Large intestine (tissue), 3 donors: ENCODE measurements at regions not wholly inside any gene's neighbourhood (a gene's known extent, or its start where the extent isn't known, plus 50 kb on each side); places are given as distances from the start of the nearest gene placed in this dataset.

Source experiments
- DNase-seq, 2 donors: peaks; one replicate each; pipeline versions ENCODE4 v3.0.0 to v3.0.0-alpha.2; 2013
- H3K27ac ChIP-seq: one replicate; pipeline ENCODE4 v1.5.1; 2013; ENCODE audit warnings: low read length
- H3K27me3 ChIP-seq: 2 replicates; pipeline ENCODE4 v1.6.1; 2013; ENCODE audit warnings: low read length; ENCODE audit not compliant: control insufficient read depth, insufficient read depth
- H3K36me3 ChIP-seq: 2 replicates; pipeline ENCODE4 v1.6.1; 2013; ENCODE audit warnings: low read length; ENCODE audit not compliant: control insufficient read depth, insufficient read depth
- H3K4me1 ChIP-seq: one replicate; pipeline ENCODE4 v1.6.1; 2013; ENCODE audit warnings: low read length; ENCODE audit not compliant: control insufficient read depth, insufficient read depth
- H3K4me3 ChIP-seq: one replicate; pipeline ENCODE4 v1.5.1; 2013; ENCODE audit warnings: low read length
- H3K9me3 ChIP-seq: one replicate; pipeline ENCODE4 v1.6.1; 2013; ENCODE audit warnings: mild to moderate bottlenecking, low read depth, low read length, moderate library complexity; ENCODE audit not compliant: control insufficient read depth
- WGBS: methylation state at CpG from one replicate; pipeline ENCODE4 v1.1.5; 2013; ENCODE audit warnings: low lambda C conversion rate; ENCODE audit not compliant: insufficient coverage; 5-methylcytosine and 5-hydroxymethylcytosine counted together

- no peaks in the 10 kb centered on the region for H3K9me3 ChIP-seq
- DNase-seq = no peak
- no peak overlapping the region for H3K27ac ChIP-seq
- H3K27me3 ChIP-seq = no peaks in the 10 kb centered on the region
- no CpG with 5 or more reads among the region's 1 CpG for WGBS
- no peaks in the 10 kb centered on the region for H3K4me1 ChIP-seq
- no peaks in the 10 kb centered on the region for H3K36me3 ChIP-seq
- H3K4me3 ChIP-seq = no peak overlapping the region
Observed at GRCh38 chr4:84412062-84412461, 87.0 kb downstream of the NKX6-1 start.

- H3K4me1 ChIP-seq = no peaks in the 10 kb centered on the region
- H3K27ac ChIP-seq = no peak overlapping the region
- no peak overlapping the region for H3K4me3 ChIP-seq
- 29% methylated on average over 2 of the region's 6 CpGs for WGBS
- H3K9me3 ChIP-seq = no peaks in the 10 kb centered on the region
- H3K36me3 ChIP-seq = no peaks in the 10 kb centered on the region
- H3K27me3 ChIP-seq = no peaks in the 10 kb centered on the region
- no peak for DNase-seq
Observed at GRCh38 chr4:84407554-84408407, 91.3 kb downstream of the NKX6-1 start.

GRCh38 chr4:84403656-84404055 lies 95.4 kb downstream of the NKX6-1 start:
- H3K27ac ChIP-seq = no peak overlapping the region
- no peaks in the 10 kb centered on the region for H3K27me3 ChIP-seq
- no peak for DNase-seq
- 80% methylated on average over 1 of the region's 4 CpGs for WGBS
- no peaks in the 10 kb centered on the region for H3K36me3 ChIP-seq
- H3K4me3 ChIP-seq = no peak overlapping the region
- no peaks in the 10 kb centered on the region for H3K9me3 ChIP-seq
- no peaks in the 10 kb centered on the region for H3K4me1 ChIP-seq

- Histone ChIP-seq H3K27me3 (no peaks in the 10 kb centered on the region), H3K27ac (no peak overlapping the region), H3K4me1 (no peaks in the 10 kb centered on the region), H3K9me3 (no peaks in the 10 kb centered on the region), H3K36me3 (no peaks in the 10 kb centered on the region), H3K4me3 (no peak overlapping the region)
- DNase-seq = no peak
- WGBS = 0% methylated on average over 1 of the region's 3 CpGs
Observed at GRCh38 chr4:84401701-84402306, 97.3 kb downstream of the NKX6-1 start.

- Histone ChIP-seq H3K4me1 (no peaks in the 10 kb centered on the region), H3K27me3 (peaks cover 3% of the 10 kb centered on the region), H3K9me3 (no peaks in the 10 kb centered on the region), H3K4me3 (no peak overlapping the region), H3K27ac (no peak overlapping the region), H3K36me3 (no peaks in the 10 kb centered on the region)
- no peak for DNase-seq
- 60% methylated on average over 1 of the region's 3 CpGs for WGBS
Observed at GRCh38 chr4:84394386-84394785, 104.7 kb downstream of the NKX6-1 start.

GRCh38 chr4:84392951-84393590 lies 106.0 kb downstream of the NKX6-1 start:
- Histone ChIP-seq H3K4me1 (no peaks in the 10 kb centered on the region), H3K27me3 (peaks cover 3% of the 10 kb centered on the region), H3K4me3 (no peak overlapping the region), H3K27ac (no peak overlapping the region), H3K36me3 (no peaks in the 10 kb centered on the region), H3K9me3 (no peaks in the 10 kb centered on the region)
- WGBS = 100% methylated on average over 1 of the region's 3 CpGs
- DNase-seq = no peak

GRCh38 chr4:84389406-84389805 lies 109.7 kb downstream of the NKX6-1 start:
- Histone ChIP-seq H3K27me3 (peaks cover 2% of the 10 kb centered on the region), H3K9me3 (no peaks in the 10 kb centered on the region), H3K36me3 (no peaks in the 10 kb centered on the region), H3K27ac (no peak overlapping the region), H3K4me3 (no peak overlapping the region), H3K4me1 (no peaks in the 10 kb centered on the region)
- WGBS = 100% methylated on average over 1 of the region's 2 CpGs
- DNase-seq = no peak

- 42% methylated on average over 2 of the region's 2 CpGs for WGBS
- no peaks in the 10 kb centered on the region for H3K4me1 ChIP-seq
Observed at GRCh38 chr4:84385203-84385602, 113.9 kb downstream of the NKX6-1 start.

GRCh38 chr4:84384801-84385200 lies 114.3 kb downstream of the NKX6-1 start:
- Histone ChIP-seq H3K27ac (no peak overlapping the region), H3K4me3 (no peak overlapping the region), H3K4me1 (no peaks in the 10 kb centered on the region), H3K36me3 (no peaks in the 10 kb centered on the region), H3K9me3 (no peaks in the 10 kb centered on the region), H3K27me3 (no peaks in the 10 kb centered on the region)
- no peak for DNase-seq
- 80% methylated on average over 1 of the region's 1 CpG for WGBS

More at GRCh38 chr4:84385203-84385602, 113.9 kb downstream of the NKX6-1 start:
- Histone ChIP-seq H3K36me3 (no peaks in the 10 kb centered on the region), H3K4me3 (no peak overlapping the region), H3K9me3 (no peaks in the 10 kb centered on the region), H3K27me3 (no peaks in the 10 kb centered on the region), H3K27ac (no peak overlapping the region)
- DNase-seq = no peak

GRCh38 chr4:84381759-84382158 lies 117.3 kb downstream of the NKX6-1 start:
- Histone ChIP-seq H3K27ac (no peak overlapping the region), H3K9me3 (no peaks in the 10 kb centered on the region), H3K4me1 (no peaks in the 10 kb centered on the region), H3K36me3 (no peaks in the 10 kb centered on the region), H3K27me3 (no peaks in the 10 kb centered on the region), H3K4me3 (no peak overlapping the region)
- no peak for DNase-seq
